Raji (cell line): ENCODE measurements at regions not wholly inside any gene's neighbourhood (a gene's known extent, or its start where the extent isn't known, plus 50 kb on each side); places are given as distances from the start of the nearest gene placed in this dataset.
A peak's percentile ranks its signal among the peaks of the same experiment; 100 is the strongest.

Experiments used
- POLR2A ChIP-seq: IDR thresholded peaks from 2 replicates; pipeline ENCODE4 v1.6.1; 2011; ENCODE audit warnings: low read depth, low read length, control low read depth; ENCODE audit not compliant: insufficient read depth

DNA sequence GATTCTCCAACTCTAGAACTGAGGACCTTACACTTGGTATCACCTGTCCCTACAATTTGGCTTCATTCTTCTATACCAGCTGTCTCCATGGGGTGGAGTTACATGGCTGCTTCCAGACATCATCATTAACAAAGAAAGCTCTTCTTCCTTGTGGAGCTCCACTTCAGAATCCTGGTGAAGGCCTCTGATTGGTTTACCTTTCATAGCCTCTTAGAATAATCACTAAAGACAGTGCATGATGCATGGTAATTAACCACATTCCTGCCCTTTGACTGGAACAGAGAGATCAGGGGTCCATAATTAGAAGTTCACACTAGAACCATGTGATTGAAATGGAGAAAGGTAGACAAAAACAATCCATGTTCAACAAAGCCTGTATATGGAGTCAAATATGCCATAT is 112.6 kb upstream of the ZNF827 start:
- no peak for TF ChIP-seq POLR2A

DNA sequence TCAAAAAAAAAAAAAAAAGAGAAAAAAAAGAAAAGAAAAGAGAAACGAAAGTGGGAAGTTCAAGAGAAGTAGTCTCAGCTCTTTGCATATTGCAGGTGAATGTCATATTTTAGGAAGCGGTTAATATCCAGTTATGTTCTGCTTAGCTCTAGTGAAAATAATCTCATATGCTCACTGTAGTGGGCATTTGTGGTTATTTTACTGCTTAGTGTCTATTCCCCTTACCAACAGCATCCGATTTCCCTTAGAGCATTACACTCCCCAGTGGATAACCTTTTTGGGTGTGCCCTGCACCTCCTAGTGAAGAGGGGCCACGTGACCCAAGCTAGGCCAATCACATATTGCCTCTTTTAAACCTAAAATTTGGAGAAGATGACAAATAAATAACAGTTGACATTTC is 111.2 kb upstream of the ZNF827 start:
- no peak for TF ChIP-seq POLR2A

DNA sequence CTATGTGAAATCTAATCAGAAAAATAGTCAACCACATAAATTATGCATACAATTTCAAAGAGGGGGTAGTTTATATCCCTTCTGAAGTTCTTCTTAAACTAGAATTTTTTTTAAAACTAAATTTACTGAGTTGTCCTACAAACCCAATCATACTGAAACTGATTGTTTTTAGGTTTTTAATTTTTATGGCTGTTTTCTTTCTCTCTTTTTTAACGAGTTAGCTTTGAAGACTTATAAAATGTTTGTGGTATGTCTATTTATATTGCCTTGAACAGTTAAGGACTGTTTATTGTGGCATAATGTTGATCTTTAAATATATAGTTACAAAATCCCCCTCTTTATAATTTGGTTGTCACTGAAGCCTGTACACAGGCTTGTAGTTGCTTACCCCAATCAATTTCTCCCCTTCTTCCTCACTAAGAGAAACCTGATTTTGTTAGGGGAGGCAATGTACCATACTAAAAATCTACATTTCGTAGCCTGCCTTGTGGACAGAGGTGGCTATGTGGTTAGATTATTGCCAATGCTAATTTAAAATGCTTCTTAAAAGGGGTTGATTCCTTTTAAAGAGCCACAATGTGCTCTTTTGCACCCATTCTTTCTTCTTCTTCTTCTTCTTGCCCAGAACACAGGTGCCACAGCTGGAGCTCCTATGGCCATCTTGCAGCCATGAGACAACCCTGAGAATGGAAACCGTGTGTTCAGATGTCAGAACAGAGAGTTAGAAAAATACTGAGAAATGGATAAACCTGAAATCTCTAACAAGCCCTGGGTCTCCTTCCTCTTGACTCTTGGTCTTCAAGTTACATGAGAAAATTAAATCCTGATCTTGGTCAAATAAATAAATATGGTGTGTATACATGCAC is 102.7 kb upstream of the ZNF827 start:
- TF ChIP-seq POLR2A: no peak

DNA sequence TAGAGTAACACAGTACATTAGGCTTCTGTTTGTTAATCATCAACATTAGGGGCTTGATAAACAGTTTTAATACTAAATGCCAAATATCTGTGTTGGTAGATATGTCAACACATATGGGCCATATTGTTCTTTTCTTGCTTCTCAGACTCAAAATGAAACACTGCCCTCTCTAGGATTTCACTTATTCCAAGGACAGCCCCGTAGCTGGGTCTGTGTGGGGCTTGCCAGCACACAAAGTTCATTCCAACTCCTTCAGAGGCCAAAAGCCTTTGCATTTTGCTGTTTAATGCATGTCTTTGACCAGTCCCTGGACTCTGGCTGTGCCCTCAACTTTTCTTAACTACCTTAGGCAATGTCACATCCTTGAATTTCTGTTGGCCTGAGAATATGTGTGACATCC is 102.0 kb upstream of the ZNF827 start:
- no peak for TF ChIP-seq POLR2A

DNA sequence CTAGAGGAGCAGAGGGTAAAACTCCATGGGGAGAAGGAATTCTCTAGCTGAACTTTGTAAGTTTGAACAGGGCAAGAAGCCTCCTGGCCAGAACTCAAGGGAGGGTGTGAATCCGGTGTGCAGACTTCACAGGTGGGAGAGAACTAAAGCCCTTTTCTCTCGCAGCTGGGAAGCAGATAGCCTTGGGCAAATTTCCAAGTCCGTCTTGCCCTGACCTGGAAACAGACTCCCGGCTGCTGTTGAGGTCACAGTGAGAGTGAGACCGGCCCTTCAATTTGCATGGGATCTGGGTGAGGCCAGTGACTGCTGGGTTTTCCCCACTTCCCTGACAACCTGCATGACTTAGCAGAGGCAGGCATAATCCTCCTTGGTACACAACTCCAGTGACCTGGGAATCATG is 94.5 kb upstream of the ZNF827 start:
- no peak for TF ChIP-seq POLR2A

DNA sequence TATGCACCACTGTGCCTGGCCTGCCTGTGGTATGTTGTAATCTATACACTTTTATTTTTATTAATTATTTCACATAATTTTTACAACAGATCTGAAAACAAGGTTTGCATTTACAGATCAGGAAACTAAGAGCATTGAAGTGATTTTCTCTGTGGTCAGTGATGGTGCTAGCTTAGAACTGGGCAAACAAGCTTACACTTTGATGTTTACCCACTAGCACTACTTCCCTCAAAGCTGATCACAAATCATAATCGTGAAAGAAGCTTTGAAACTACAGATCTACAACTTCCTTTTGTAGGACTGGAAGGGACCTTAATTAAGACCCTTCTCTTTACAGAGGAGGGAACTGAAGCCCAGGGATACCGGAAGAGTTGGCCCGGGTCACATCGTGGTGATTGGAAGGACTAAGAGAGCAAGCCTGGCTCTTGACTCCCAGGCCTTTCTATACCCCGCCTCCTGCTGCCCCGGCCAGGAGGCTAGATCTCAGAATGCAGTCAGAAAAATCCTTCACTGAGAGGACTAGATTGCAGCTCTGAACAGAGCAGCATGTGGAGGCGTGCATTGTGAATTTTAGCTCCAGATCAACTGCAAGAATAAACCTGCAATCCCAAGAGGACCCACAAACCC is 93.7 kb upstream of the ZNF827 start:
- no peak for TF ChIP-seq POLR2A

DNA sequence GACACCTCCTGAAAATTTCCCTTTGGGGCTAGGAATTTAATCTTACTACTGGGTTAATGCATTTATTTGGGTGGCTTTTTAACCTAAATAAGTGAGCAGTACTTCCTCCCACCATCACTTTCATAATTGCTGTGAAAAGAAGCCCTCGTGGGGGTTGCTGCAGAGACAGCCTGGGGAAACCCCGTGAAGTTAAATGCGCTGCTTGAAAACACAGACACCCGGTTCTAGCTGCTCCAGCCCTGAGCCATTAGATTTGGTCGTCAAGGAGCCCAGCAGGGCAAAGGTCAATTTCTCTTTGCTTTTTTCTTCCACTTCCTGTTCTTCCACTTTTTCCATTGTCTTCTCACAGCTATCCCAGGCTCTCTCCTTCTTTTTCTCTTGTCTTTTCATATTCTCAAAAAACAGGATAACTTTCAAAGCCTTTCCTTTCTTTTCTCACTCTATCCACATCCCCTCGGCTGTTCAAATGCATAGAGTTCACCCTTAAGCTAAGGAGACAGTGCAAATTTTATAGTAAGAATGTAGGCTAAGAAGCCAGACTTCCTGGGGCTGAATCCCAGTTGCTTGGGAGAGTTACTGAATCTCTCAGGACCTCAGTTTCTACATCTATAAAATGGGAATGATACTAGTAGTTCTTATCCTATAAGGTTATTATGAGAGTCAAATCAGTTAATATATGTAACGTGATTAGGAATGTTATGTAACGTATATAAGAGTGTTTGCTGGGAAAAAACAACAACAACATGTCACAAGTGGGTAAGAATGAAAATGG is 91.5 kb upstream of the ZNF827 start:
- no peak for TF ChIP-seq POLR2A

DNA sequence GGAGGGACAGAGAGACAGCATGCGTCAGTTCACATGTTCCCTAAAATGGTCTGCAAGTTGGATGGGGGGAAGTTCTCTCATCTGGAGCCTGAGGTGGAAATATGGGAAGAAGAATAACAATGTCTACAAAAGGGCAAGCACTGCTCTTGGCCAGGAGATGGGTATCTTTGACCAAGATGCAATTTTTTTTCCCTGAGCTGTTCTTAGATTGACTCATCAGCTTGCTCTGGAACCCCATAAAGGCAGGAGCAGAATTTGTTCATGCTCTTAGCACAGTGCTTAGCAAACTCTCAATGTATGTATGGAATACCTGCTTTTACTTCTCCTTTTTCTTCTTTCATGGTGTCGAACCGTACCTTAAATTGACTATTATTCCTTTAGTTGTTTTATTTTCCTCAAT is 90.5 kb upstream of the ZNF827 start:
- TF ChIP-seq POLR2A: no peak

DNA sequence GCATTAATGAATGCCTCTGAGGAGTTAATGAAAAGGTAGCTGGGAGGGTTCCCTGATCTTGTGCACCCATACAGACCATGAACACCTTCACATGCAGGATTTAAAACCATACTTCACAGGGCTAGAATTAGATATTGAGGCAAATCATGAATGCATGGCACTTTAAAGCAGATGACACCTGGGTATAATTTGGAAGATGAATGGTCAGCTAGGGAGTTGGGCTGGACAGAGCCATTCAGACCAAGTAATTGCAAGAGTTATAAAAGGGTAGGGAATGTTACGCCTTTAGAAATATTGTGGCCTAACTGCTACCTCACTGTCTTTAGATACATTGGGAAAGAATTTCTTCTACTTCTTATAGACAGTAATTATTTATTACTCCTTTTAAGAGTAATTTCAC is 89.1 kb upstream of the ZNF827 start:
- no peak for TF ChIP-seq POLR2A

DNA sequence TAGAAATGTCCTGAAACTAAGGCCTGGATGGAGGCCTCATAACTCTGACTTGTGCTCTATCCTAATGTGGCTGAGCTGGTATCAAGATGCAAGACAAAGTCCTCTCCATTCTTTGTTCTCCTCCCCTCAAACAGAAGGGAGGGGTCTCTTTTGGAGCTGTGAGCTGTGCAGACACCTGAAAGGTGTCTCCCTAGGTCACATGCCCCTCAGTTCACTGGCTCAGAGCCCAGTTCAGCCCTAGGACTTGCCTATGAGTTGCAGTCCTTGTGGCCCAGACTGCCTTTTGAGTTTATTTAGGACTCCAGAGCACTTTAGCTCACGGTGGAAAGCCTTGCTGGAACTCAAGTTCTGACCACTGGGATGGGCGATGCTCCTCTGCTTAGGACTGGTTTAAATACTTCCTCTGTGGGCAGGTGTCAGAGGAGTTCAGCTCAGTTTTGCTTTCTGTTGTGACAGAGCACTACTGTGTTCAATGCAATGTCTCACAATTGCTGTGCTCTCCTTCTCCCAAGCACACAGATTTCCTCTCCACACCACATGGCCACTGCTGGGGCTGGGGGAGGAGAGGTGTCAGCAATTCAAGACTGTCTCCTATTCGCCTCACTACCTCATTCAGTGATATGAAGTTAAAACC is 84.8 kb upstream of the ZNF827 start:
- TF ChIP-seq POLR2A: peak; percentile 37; the same call in 1 of the 2 replicates

DNA sequence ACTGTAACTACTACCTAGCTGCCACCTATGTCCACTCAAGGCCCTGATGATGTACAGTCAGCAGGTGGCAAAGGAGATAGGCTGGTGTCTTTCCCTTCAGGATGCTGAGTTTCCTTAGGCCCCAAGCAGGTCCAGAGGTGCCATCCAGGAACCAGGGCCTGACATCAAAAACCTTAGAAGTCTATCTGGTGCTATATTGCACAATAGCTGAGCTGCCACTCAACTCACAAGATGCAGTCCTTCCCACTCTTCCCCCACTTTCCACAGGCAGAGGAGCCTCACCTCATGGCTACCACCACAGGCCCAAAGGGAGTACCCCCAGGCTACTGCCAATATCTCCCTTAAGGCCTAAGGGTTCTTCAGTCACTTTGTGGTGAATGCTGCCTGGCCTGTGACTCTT is 83.9 kb upstream of the ZNF827 start:
- no peak for TF ChIP-seq POLR2A

DNA sequence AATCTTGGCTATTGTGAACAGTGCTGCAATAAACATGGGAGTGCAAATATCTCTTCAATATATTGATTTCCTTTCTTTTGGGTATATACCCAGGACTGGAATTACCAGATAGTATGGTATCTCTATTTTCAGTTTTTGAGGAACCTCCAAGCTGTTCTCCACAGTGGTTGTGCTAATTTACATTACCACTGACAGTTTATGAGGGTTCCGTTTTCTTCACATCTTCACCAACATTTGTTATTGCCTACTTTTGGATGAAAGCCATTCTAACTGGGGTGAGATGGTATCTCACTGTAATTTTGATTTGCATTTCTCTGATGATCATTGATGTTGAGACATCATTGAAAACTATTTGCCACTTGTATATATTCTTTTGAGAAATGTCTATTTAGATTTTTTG is 79.6 kb upstream of the ZNF827 start:
- no peak for TF ChIP-seq POLR2A

DNA sequence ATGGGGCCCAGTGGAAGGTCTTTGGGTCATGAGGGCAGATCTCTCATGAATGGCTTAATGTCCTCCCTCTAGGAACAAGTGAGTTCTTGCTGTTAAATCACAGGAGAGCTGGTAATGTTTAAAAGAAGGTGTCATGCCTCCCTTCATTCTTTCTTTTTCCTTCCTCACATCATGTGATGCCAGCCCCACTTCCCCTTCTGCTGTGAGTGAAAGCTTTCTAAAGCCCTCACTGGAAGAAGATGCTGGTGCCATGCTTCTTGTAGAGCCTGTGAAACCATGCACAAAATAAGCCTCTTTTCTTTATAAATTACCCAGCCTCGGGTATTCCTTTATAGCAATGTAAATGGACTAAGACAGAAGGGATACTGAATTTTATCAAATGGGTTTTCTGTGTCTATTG is 66.1 kb upstream of the ZNF827 start:
- TF ChIP-seq POLR2A: no peak

DNA sequence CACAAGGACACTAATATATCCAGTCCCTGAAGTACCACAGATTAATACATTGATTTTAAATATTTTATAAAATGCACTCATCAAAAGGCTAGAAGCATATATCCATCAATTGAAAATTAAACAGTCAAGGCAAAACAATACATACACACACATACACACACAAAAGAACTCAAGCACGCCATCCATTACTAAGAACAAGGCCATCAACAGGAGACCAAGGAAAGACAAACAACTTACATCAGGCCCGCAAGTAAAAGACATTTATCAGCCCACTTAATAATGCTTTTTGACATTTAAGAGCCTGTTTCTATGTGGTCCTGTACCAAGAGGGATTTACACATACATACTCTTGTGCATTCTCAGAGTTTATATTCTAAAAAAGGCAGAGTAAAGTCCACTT is 50.0 kb upstream of the ZNF827 start:
- TF ChIP-seq POLR2A: no peak
